Activated naive CD8-positive, alpha-beta T cell treated with anti-CD3 and anti-CD28 coated beads for 36 hours (primary cell): ENCODE measurements at regions not wholly inside any gene's neighbourhood (a gene's known extent, or its start where the extent isn't known, plus 50 kb on each side); places are given as distances from the start of the nearest gene placed in this dataset.

Experiments used
- DNase-seq: peaks from one replicate; pipeline ENCODE4 v3.0.0; 2021
- H3K27ac Mint-ChIP-seq: one replicate; pipeline ENCODE4 v1.8.0; 2022; ENCODE audit warnings: mild to moderate bottlenecking, moderate library complexity, mixed read lengths
- H3K27me3 Mint-ChIP-seq: one replicate; pipeline ENCODE4 v1.8.0; 2022; ENCODE audit warnings: mild to moderate bottlenecking, mixed read lengths
- H3K36me3 Mint-ChIP-seq: one replicate; pipeline ENCODE4 v1.8.0; 2021; ENCODE audit warnings: mild to moderate bottlenecking, mixed read lengths
- H3K4me1 Mint-ChIP-seq: one replicate; pipeline ENCODE4 v1.8.0; 2021; ENCODE audit warnings: mixed read lengths
- H3K4me3 Mint-ChIP-seq: one replicate; pipeline ENCODE4 v1.8.0; 2022; ENCODE audit warnings: mild to moderate bottlenecking, moderate library complexity, mixed read lengths
- H3K9me3 Mint-ChIP-seq: one replicate; pipeline ENCODE4 v1.8.0; 2022; ENCODE audit warnings: mixed read lengths

DNA sequence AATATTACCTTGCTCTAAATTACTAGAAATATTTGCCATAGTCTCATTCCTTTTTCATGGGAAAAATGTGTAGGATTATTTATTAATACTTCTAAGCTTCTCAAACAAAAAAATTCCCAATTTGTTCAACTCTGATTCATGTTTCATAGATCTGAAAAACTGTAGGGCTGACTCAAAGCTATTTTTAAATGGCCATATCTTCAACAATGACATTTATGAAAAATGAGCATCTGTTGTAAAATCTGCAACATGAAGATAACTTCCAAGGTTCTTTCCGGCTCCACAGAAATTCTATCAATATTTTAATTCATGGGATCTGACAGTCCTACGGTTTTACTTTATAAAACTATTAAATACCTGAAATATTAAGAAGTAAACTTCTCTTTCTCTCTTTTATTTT lies 192.7 kb upstream of the KCNJ16 start:
- H3K27me3 Mint-ChIP-seq: no peaks in the 10 kb centered on the region
- no peak overlapping the region for H3K27ac Mint-ChIP-seq
- no peak for DNase-seq
- H3K4me1 Mint-ChIP-seq: no peaks in the 10 kb centered on the region
- no peaks in the 10 kb centered on the region for H3K36me3 Mint-ChIP-seq
- H3K4me3 Mint-ChIP-seq: no peak overlapping the region
- H3K9me3 Mint-ChIP-seq: no peaks in the 10 kb centered on the region

DNA sequence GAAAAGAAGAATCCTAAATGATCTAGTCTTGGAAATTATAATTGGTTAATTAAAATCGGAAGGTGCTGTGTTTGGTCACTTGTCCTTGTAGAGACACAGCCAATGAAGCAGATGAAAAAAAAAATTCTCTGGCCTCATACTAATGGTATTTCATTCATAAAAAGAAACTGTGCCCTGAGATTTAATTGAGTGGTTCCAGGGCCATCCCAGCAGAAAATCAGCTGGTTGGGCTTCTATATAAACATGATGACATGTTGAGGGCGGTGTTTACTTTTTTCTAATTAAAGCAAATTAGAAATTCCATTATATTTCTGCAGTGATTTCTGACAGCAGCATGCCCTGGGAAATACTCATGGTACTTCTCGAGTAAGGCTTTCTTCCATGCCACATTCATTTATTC lies 191.9 kb upstream of the KCNJ16 start:
- Mint-ChIP-seq H3K27me3 (no peaks in the 10 kb centered on the region), H3K4me3 (no peak overlapping the region), H3K4me1 (no peaks in the 10 kb centered on the region), H3K9me3 (no peaks in the 10 kb centered on the region), H3K36me3 (no peaks in the 10 kb centered on the region), H3K27ac (no peak overlapping the region)
- no peak for DNase-seq

DNA sequence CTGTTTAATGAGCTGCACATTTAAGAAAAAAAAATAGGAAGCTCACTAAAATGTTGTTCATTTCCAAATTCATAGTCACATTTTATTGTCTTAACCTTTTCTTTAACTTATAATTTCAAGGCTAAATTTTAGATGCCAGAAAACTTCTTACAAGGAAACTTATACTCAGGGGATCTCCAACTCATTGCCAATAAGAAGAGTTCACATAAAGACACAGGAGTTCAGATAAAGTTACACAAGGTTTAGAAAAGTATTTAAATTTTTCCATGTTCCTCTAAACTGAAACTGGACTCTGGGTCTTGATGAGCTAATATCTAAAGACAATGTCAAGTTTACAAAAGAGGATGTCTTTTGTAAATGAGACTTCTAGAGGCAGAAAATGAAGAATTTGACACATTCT lies 190.7 kb upstream of the KCNJ16 start:
- Mint-ChIP-seq H3K27me3 (no peaks in the 10 kb centered on the region), H3K9me3 (no peaks in the 10 kb centered on the region), H3K27ac (no peak overlapping the region), H3K36me3 (no peaks in the 10 kb centered on the region), H3K4me1 (no peaks in the 10 kb centered on the region), H3K4me3 (no peak overlapping the region)
- DNase-seq: no peak

DNA sequence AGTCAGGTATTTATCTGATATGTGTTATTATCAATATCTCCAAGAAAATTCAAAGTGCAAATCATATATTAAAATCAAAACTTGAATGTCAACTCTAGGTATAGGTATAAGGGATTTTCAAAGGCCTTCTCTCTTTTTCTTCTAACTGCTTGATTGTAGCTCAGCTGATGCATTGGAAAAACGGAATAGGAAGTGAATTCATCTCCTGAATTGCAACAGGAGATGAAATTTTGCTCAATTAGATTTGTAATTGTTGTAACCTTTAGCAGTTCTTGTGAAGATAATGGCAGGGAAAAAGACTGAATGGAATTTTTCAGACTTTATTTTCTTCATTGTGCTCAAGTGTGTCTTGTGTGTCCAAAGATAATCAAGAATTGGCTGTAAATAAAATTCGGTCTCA lies 190.2 kb upstream of the KCNJ16 start:
- Mint-ChIP-seq H3K4me3 (no peak overlapping the region), H3K36me3 (no peaks in the 10 kb centered on the region), H3K27me3 (no peaks in the 10 kb centered on the region), H3K27ac (no peak overlapping the region), H3K9me3 (no peaks in the 10 kb centered on the region), H3K4me1 (no peaks in the 10 kb centered on the region)
- no peak for DNase-seq

DNA sequence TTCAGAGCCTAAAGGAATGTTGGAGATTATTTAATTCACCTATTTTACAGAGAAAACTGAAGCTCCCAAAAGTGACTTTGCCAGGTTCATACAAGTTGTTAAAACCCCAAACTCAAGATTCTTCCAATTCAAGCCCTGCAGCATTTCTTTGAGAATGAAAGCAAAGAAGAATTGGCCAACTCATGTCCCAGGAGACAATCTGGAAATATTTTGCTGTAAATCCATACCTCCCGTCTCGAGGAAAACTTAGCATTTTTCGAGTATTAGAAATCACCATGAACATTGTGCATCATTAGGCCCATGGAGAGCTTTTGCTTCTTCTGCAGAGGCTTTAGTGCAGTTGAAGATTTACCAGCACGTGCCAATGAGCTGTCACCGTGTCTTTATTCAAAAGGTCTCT lies 176.4 kb upstream of the KCNJ16 start:
- no peak for DNase-seq
- no peak overlapping the region for H3K27ac Mint-ChIP-seq
- H3K9me3 Mint-ChIP-seq: no peaks in the 10 kb centered on the region
- H3K4me1 Mint-ChIP-seq: no peaks in the 10 kb centered on the region
- no peaks in the 10 kb centered on the region for H3K36me3 Mint-ChIP-seq
- no peak overlapping the region for H3K4me3 Mint-ChIP-seq
- H3K27me3 Mint-ChIP-seq: no peaks in the 10 kb centered on the region

DNA sequence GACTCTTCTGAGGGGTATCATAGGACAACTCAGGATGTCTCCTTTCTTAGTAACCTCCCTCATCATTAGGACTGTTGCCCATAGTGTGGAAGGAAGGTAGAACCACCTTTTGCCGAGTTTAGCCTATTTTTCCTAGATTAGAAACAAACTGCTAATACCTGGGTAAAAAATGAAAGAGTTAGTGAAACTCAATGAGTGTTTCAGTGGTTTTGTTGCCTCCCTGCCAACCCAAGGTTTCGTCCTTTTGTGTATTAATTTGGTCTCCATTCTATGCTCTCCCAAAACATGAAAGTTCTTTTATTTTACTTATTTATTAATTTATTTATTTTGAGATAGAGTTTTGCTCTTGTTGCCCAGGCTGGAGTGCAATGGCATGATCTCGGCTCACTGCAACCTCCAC lies 174.9 kb upstream of the KCNJ16 start:
- Mint-ChIP-seq H3K36me3 (no peaks in the 10 kb centered on the region), H3K4me3 (no peak overlapping the region), H3K27ac (no peak overlapping the region), H3K4me1 (no peaks in the 10 kb centered on the region), H3K9me3 (no peaks in the 10 kb centered on the region), H3K27me3 (no peaks in the 10 kb centered on the region)
- DNase-seq: no peak

DNA sequence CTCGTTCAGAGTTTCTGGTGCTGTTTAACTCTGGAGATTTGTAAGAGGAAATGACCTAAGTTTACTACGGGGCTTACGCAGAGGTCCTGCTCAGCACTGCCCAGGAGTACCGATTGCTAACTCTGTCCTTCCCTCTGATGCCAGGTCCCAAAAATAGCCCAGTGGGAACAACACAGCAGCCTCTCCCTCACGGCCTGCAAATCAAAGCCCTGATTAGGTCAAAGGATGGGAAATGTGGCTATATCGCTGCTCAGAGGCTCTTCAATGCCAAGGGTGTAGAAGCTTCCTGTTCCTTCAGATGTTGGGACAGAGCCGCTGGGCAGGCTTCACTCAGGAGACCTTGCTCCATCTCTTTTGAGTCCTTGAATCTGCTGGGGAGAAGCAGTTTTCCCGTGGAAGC lies 174.2 kb upstream of the KCNJ16 start:
- no peak overlapping the region for H3K27ac Mint-ChIP-seq
- H3K4me3 Mint-ChIP-seq: no peak overlapping the region
- no peaks in the 10 kb centered on the region for H3K9me3 Mint-ChIP-seq
- H3K36me3 Mint-ChIP-seq: no peaks in the 10 kb centered on the region
- no peak for DNase-seq
- no peaks in the 10 kb centered on the region for H3K27me3 Mint-ChIP-seq
- no peaks in the 10 kb centered on the region for H3K4me1 Mint-ChIP-seq

DNA sequence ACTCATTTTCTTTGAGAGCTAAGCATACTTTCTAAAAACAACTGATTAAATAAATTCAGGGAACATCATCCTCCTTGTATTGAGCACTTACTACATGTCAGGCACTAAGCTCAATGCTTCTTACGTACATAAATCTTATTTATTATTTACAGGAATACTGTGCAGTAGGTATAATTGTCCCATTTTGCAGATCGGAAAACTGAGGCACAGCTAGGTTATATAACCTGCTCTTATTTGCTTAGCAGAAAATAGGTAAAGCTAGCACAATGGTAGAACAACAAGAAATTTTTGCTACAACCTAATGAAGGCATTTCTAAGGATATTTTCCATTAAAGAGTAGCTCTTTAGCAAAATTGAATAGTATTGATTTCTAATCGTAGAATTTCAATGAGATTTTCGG lies 168.7 kb upstream of the KCNJ16 start:
- Mint-ChIP-seq H3K4me1 (no peaks in the 10 kb centered on the region), H3K36me3 (no peaks in the 10 kb centered on the region), H3K9me3 (no peaks in the 10 kb centered on the region), H3K27me3 (no peaks in the 10 kb centered on the region), H3K4me3 (no peak overlapping the region), H3K27ac (no peak overlapping the region)
- no peak for DNase-seq

DNA sequence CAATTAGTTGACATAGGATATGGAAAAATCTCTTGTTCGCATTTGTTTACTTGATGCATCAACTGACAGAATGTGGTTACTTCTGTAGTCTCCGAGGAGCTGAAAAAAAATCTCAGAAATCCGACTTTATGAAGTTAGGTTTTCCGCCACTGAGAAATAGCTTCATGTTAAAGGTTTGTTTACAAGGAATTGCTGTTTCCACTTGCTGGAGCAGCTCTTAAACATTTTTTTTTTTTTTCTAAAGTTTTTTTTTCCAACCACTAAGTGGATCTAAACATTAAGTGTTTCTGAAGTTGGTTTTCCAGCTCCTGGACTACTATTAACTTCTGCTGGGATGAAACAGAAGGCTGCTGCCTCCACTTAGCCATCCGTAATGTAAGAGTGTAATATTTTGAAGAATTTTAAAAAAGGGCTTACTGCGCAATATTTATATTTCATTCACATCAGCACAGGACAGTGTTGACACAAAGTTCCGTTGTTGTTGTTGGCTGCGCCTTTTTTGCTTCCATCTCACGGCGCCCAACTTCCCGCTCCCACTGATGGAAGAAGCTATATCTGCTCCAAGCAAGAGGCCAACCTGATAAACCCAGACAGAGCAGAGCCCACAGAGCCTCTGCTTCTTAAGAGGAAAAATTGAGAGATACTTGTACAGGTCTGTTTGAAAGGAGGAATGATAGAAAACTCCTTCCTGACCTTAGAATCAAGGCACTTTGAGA lies 167.7 kb upstream of the KCNJ16 start:
- no peak overlapping the region for H3K4me3 Mint-ChIP-seq
- no peaks in the 10 kb centered on the region for H3K36me3 Mint-ChIP-seq
- H3K9me3 Mint-ChIP-seq: no peaks in the 10 kb centered on the region
- no peaks in the 10 kb centered on the region for H3K27me3 Mint-ChIP-seq
- no peak overlapping the region for H3K27ac Mint-ChIP-seq
- DNase-seq: no peak
- H3K4me1 Mint-ChIP-seq: no peaks in the 10 kb centered on the region

DNA sequence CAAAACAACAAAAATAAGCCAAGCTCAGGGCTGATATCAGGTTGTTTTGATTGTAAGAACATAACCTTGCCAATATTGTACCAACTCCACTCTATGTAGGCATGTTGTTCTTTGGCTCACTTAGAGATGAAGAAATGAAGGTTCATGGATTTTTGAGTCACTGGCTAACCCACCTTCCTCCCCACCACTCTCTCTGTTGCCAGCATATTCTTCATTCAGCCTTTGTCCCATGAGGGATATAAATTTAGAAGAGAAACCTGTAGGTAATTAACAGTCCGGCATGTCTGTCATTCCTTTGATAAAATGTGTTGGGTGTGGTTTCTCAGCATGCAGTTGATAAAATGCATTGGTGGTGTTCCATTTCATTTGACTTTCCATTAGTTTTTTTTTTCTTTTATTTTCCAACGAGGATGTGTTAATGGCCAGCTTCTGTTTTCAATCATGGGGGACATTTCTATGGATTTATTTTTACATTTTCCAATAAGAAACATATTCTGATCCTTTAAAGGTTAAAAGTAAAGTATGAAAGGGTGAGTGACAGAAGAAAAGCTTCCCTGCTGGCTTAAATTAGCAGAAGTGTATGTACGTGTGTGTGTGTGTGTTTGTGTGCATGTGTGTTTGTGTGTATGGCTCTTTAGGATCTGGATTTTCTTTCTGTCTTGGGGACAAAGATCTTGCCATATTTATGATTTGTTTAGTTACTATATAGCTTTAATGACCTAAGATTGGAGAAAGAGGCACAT lies 166.2 kb upstream of the KCNJ16 start:
- H3K9me3 Mint-ChIP-seq: no peaks in the 10 kb centered on the region
- H3K4me1 Mint-ChIP-seq: no peaks in the 10 kb centered on the region
- H3K4me3 Mint-ChIP-seq: no peak overlapping the region
- no peaks in the 10 kb centered on the region for H3K36me3 Mint-ChIP-seq
- DNase-seq: no peak
- H3K27me3 Mint-ChIP-seq: no peaks in the 10 kb centered on the region
- H3K27ac Mint-ChIP-seq: no peak overlapping the region

DNA sequence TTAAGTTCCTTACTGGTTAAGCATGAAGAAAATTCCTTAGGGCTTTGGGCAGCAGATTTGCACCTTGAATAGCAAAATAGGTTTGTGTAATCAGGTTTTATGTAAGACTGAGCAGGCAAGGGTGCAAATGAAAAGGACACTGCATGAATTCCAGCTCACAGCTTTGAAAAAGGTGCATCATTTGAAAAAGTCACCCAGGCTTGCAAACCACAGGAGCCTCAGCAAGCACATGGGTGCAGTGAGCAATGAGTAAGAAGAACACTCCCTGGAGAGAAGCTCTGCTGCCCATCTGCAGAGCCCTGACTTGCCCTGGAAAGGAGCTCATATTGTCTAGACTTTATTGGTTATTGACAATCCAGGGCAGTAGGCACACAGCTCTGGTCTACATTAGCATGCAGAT lies 165.6 kb upstream of the KCNJ16 start:
- Mint-ChIP-seq H3K4me1 (no peaks in the 10 kb centered on the region), H3K27me3 (no peaks in the 10 kb centered on the region), H3K36me3 (no peaks in the 10 kb centered on the region), H3K27ac (no peak overlapping the region), H3K4me3 (no peak overlapping the region), H3K9me3 (no peaks in the 10 kb centered on the region)
- DNase-seq: no peak

DNA sequence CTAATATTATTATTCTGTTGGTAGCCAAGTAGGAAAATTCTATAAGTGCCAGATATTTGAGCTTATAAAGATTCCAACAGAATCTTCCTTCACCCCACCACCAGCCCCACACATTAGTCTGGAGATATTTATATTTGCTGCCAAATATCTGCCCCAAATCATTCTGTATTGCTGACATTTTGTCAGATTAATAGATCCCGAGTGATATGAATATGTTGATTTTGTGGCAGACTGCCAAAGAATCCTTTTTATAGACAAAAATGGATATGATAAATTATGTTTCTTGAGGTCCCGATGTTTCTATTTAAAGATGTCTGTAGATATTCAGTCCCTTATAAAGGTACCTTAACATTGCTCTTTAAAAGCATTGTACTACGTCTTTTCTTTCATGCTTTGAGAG lies 162.2 kb upstream of the KCNJ16 start:
- DNase-seq: no peak
- Mint-ChIP-seq H3K36me3 (no peaks in the 10 kb centered on the region), H3K4me1 (no peaks in the 10 kb centered on the region), H3K9me3 (no peaks in the 10 kb centered on the region), H3K4me3 (no peak overlapping the region), H3K27me3 (no peaks in the 10 kb centered on the region), H3K27ac (no peak overlapping the region)

DNA sequence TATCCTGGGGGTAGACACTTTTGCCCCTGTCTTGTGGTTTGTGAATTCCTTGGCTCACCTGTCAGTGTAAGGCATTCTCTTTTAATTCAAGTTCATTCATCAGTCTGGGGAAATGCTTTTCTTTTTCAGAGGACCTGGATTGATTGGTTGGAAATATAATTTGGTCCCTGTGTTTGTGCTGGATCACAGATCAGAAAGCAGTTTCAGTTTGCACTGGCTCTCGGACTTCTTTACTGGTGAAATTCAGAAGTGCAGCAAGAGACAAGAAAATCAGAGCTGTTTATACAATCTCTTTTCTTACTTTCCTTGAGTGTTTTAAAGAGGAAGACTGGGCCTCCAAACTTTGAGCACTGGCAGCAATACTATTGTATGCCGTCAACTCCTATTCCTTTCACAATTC lies 161.8 kb upstream of the KCNJ16 start:
- Mint-ChIP-seq H3K4me3 (no peak overlapping the region), H3K27ac (no peak overlapping the region), H3K27me3 (no peaks in the 10 kb centered on the region), H3K4me1 (no peaks in the 10 kb centered on the region), H3K9me3 (no peaks in the 10 kb centered on the region), H3K36me3 (no peaks in the 10 kb centered on the region)
- DNase-seq: no peak

DNA sequence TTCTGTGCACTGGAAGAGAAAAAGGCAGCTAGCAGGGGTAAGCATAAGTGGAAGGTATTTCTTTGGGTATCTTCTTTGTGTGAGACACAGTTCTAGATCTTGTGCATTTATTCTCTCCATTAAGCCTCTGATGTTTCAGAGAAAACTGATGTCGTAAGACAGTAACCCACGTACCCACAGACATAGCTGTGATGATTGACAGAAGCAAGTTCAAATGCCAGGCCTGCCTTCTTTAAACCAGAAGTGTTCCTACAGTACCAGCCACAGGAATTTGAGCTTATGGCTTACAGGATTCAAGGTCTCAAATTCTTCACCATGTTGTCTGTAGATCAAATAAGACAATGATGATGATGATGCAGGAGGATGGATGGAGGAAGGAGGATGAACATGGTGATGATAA lies 161.4 kb upstream of the KCNJ16 start:
- Mint-ChIP-seq H3K4me1 (no peaks in the 10 kb centered on the region), H3K36me3 (no peaks in the 10 kb centered on the region), H3K9me3 (no peaks in the 10 kb centered on the region), H3K27me3 (no peaks in the 10 kb centered on the region), H3K4me3 (no peak overlapping the region), H3K27ac (no peak overlapping the region)
- no peak for DNase-seq

DNA sequence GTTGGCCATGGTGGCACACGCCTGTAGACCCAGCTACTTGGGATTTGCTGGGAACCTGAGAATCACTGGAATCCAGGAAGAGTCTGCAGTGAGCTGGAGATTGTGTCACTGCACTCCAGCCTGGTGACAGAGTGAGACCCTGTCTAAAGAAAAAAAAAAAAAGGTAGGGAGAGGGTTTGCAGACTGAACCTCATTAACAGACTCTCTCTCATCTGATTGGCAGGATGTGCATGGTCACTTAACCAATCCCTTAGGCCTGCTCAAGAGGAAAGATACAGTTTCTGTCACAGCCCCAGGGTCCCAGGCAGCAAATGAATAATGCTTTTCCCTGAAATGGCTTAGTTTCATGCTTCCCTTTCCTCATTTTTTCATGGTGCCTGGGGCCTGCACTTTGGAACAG lies 160.5 kb upstream of the KCNJ16 start:
- Mint-ChIP-seq H3K27ac (no peak overlapping the region), H3K27me3 (no peaks in the 10 kb centered on the region), H3K9me3 (peaks cover 3% of the 10 kb centered on the region), H3K4me3 (no peak overlapping the region), H3K36me3 (no peaks in the 10 kb centered on the region), H3K4me1 (no peaks in the 10 kb centered on the region)
- no peak for DNase-seq

DNA sequence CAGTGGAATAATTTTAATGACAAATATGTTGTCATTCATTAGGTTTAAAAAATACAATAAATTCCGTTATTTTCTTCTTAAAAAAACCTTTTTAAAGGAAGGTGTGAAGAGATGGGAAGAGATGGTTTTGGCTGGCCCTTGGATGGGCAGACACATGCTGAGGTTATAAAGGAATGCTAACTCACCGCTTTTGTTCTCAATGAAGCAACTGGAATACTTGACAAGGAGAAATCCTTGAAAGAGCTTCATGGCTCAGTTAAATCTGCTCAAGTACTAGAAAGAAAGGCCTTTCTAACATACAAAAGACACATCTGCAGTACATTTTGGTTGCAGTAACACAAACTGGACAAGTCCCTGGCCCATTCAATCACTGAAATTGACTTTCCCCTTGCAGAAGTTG lies 158.3 kb upstream of the KCNJ16 start:
- Mint-ChIP-seq H3K27me3 (peaks cover 3% of the 10 kb centered on the region), H3K4me3 (no peak overlapping the region), H3K9me3 (peaks cover 6% of the 10 kb centered on the region), H3K27ac (no peak overlapping the region), H3K36me3 (no peaks in the 10 kb centered on the region), H3K4me1 (no peaks in the 10 kb centered on the region)
- no peak for DNase-seq
